ENCODE measurements at regions not wholly inside any gene's neighbourhood (a gene's known extent, or its start where the extent isn't known, plus 50 kb on each side); places are given as distances from the start of the nearest gene placed in this dataset.
"Not testable (repeated sequence)": the region's sequence is repeated elsewhere in the genome, so short reads cannot be mapped to it uniquely, and the experiment has no call there.

DNA sequence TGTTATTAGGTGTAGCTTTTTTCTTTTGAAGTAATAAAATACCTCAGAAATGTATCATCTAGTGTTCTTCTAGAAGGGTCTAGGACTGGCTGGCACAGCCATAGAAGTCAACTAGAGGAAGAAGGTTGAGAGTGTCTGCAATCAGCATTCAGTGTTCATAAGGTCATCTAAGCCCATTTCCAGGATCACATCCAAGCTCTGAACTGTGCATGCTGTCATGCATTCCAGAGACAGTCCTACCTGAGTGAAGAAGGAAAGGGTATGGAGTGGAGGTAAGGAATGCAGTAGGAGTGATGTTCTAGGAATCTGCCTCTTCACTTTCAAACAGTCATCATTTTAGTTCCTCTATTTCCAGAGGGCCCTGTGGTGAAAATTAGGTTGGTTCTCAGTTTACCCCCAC is 789.7 kb downstream of the GATA3 start:
- H3K36me3 Mint-ChIP-seq: no peaks in the 10 kb centered on the region
- Histone ChIP-seq H3K27ac (no peak overlapping the region), H4K20me1 (ENCODE audit: low read depth) (no peaks in the 10 kb centered on the region), H3K4me1 (no peaks in the 10 kb centered on the region), H3K27me3 (no peaks in the 10 kb centered on the region), H3K4me2 (no peak overlapping the region), H3F3A (ENCODE audit: low read depth) (no peaks in the 10 kb centered on the region), H3K4me3 (no peak overlapping the region), H3K9ac (no peak overlapping the region), H2AFZ (replicated peaks) (no peak overlapping the region), H3K79me2 (ENCODE audit: low read depth) (no peaks in the 10 kb centered on the region), H3K36me3 (no peaks in the 10 kb centered on the region), H3K9me3 (ENCODE audit: low read depth) (peaks cover 4% of the 10 kb centered on the region)
- H3K27ac Mint-ChIP-seq: no peak overlapping the region
- no peak for DNase-seq (ENCODE audit: low spot score)
- no peak overlapping the region for H3K4me3 Mint-ChIP-seq
- peaks cover 3% of the 10 kb centered on the region for H3K9me3 Mint-ChIP-seq
- no peaks in the 10 kb centered on the region for H3K4me1 Mint-ChIP-seq
- TF ChIP-seq EZH2 (IDR thresholded peaks at IDR 0.05) (no peak), EZH2phosphoT487 (IDR thresholded peaks at IDR 0.05) (no peak)
- TF ChIP-seq, protein P1, sequence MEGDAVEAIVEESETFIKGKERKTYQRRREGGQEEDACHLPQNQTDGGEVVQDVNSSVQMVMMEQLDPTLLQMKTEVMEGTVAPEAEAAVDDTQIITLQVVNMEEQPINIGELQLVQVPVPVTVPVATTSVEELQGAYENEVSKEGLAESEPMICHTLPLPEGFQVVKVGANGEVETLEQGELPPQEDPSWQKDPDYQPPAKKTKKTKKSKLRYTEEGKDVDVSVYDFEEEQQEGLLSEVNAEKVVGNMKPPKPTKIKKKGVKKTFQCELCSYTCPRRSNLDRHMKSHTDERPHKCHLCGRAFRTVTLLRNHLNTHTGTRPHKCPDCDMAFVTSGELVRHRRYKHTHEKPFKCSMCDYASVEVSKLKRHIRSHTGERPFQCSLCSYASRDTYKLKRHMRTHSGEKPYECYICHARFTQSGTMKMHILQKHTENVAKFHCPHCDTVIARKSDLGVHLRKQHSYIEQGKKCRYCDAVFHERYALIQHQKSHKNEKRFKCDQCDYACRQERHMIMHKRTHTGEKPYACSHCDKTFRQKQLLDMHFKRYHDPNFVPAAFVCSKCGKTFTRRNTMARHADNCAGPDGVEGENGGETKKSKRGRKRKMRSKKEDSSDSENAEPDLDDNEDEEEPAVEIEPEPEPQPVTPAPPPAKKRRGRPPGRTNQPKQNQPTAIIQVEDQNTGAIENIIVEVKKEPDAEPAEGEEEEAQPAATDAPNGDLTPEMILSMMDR (IDR thresholded peaks at IDR 0.05): no peak
- peaks cover 2% of the 10 kb centered on the region for H3K27me3 Mint-ChIP-seq (ENCODE audit: insufficient read depth, low read depth)

DNA sequence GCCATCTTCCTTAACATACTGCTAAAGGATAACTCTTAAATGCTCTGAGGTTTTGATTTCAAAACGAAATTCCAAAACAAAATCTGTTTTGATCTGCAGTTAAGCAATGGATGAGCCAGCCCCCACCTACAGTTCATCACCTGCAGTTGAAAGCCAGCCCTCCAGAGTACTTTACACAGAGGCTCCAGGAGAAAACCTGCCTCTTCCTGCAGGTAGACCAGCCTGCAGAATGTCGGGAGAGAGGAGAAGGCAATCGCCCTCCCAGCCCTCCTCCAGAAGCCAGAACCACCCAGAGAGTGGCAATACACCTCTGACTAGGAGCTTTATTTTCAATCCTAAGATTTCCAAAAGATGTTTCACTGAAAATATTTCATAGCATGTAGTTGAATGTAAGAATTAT is 798.1 kb downstream of the GATA3 start:
- Mint-ChIP-seq H3K36me3 (no peaks in the 10 kb centered on the region), H3K4me3 (no peak overlapping the region), H3K27ac (no peak overlapping the region), H3K27me3 (ENCODE audit: insufficient read depth, low read depth) (no peaks in the 10 kb centered on the region), H3K4me1 (no peaks in the 10 kb centered on the region), H3K9me3 (no peaks in the 10 kb centered on the region)
- Histone ChIP-seq H3K4me1 (no peaks in the 10 kb centered on the region), H3K27me3 (peaks cover 5% of the 10 kb centered on the region), H3K9me3 (ENCODE audit: low read depth) (no peaks in the 10 kb centered on the region), H3K36me3 (no peaks in the 10 kb centered on the region), H4K20me1 (ENCODE audit: low read depth) (no peaks in the 10 kb centered on the region), H3K9ac (no peak overlapping the region), H3K27ac (no peak overlapping the region), H3K4me3 (no peak overlapping the region), H2AFZ (replicated peaks) (no peak overlapping the region), H3F3A (ENCODE audit: low read depth) (no peaks in the 10 kb centered on the region), H3K79me2 (ENCODE audit: low read depth) (no peaks in the 10 kb centered on the region), H3K4me2 (no peak overlapping the region)
- TF ChIP-seq EZH2 (IDR thresholded peaks at IDR 0.05) (no peak), EZH2phosphoT487 (IDR thresholded peaks at IDR 0.05) (no peak)
- TF ChIP-seq, protein P1 (IDR thresholded peaks at IDR 0.05): no peak
- DNase-seq (ENCODE audit: low spot score): no peak

DNA sequence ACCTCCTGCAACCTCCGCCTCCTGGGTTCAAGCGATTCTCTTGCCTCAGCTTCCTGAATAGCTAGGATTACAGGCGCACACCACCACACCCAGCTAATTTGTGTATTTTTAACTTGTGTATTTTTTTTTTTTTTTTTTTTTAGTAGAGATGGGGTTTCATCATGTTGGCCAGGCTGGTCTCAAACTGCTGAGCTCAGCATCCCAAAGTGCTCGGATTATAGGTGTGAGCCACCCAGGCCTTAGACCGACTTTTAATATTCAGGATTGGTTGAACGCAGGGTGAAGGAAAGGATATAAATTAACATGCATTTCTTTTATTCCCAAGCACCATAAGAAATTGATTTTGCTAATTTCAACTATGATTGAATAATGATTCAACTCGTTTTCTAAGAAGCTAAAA is 798.6 kb downstream of the GATA3 start:
- Histone ChIP-seq H3K9me3 (ENCODE audit: low read depth) (no peaks in the 10 kb centered on the region), H3K4me2 (no peak overlapping the region), H2AFZ (replicated peaks) (no peak overlapping the region), H3K79me2 (ENCODE audit: low read depth) (no peaks in the 10 kb centered on the region), H3F3A (ENCODE audit: low read depth) (no peaks in the 10 kb centered on the region), H3K4me3 (no peak overlapping the region), H3K4me1 (no peaks in the 10 kb centered on the region), H3K36me3 (no peaks in the 10 kb centered on the region), H4K20me1 (ENCODE audit: low read depth) (no peaks in the 10 kb centered on the region), H3K27ac (no peak overlapping the region), H3K9ac (no peak overlapping the region), H3K27me3 (peaks cover 5% of the 10 kb centered on the region)
- Mint-ChIP-seq H3K4me1 (no peaks in the 10 kb centered on the region), H3K36me3 (no peaks in the 10 kb centered on the region), H3K9me3 (no peaks in the 10 kb centered on the region), H3K4me3 (no peak overlapping the region), H3K27me3 (ENCODE audit: insufficient read depth, low read depth) (no peaks in the 10 kb centered on the region), H3K27ac (no peak overlapping the region)
- no peak for DNase-seq (ENCODE audit: low spot score)
- TF ChIP-seq EZH2phosphoT487 (IDR thresholded peaks at IDR 0.05) (no peak), EZH2 (IDR thresholded peaks at IDR 0.05) (no peak)
- TF ChIP-seq, protein P1 (IDR thresholded peaks at IDR 0.05): no peak

GRCh38 chr10:8868924-8869323 is 814.4 kb downstream of the GATA3 start:
- not testable (repeated sequence) for H4K20me1 ChIP-seq (ENCODE audit: low read depth); H3K27me3 ChIP-seq; H3K4me3 ChIP-seq; H3K4me3 Mint-ChIP-seq; H3F3A ChIP-seq (ENCODE audit: low read depth); H2AFZ ChIP-seq (replicated peaks); H3K36me3 Mint-ChIP-seq; H3K4me1 Mint-ChIP-seq; H3K4me1 ChIP-seq; H3K4me2 ChIP-seq; H3K36me3 ChIP-seq; H3K27ac ChIP-seq; H3K9me3 Mint-ChIP-seq; H3K79me2 ChIP-seq (ENCODE audit: low read depth); H3K27ac Mint-ChIP-seq; H3K9me3 ChIP-seq (ENCODE audit: low read depth); H3K9ac ChIP-seq; H3K27me3 Mint-ChIP-seq (ENCODE audit: insufficient read depth, low read depth); DNase-seq (ENCODE audit: low spot score)

Data from neural progenitor cell (in vitro differentiated cells).